Panc1 (cell line): ENCODE measurements at regions not wholly inside any gene's neighbourhood (a gene's known extent, or its start where the extent isn't known, plus 50 kb on each side); places are given as distances from the start of the nearest gene placed in this dataset.

Experiments used
- ATAC-seq: fragments of 200-7000 bp; cut with Tn5 transposase; 2 replicates; pipeline ENCODE4 v1.9.1; 2020; ENCODE audit warnings: mild to moderate bottlenecking, moderate library complexity
- BruUV-seq: library from RNA; stranded (reverse); fragments of 400-500 nt; replicated peaks from 2 replicates; lab custom pipeline; 2021; lab: Mats Ljungman, UMichigan
- CTCF ChIA-PET: fragments of 300-600 bp; sonication (Branson Sonifier 250); formaldehyde crosslinking; loops from one replicate; lab custom pipeline; 2022; ENCODE audit warnings: antibody characterized with exemption; lab: Charles Lee
- POLR2A ChIA-PET: fragments of 300-600 bp; sonication (Branson Sonifier 250); formaldehyde crosslinking; loops from one replicate; lab custom pipeline; 2022; ENCODE audit warnings: antibody characterized with exemption; lab: Charles Lee
- DNase-seq: peaks from one replicate; pipeline ENCODE4 v3.0.0-alpha.2; 2010; ENCODE audit warnings: low read depth, low spot score
- H3K27ac ChIP-seq: 2 replicates; pipeline ENCODE4 v1.5.1; 2011; ENCODE audit warnings: mild to moderate bottlenecking, low read length, inconsistent platforms
- H3K27me3 ChIP-seq: fragments of 200-500 bp; sonication (Bioruptor generic); 2 replicates; pipeline ENCODE4 v1.6.0; 2014; ENCODE audit warnings: low read length, inconsistent platforms; ENCODE audit not compliant: control insufficient read depth, insufficient read depth
- H3K36me3 ChIP-seq: fragments of 200-500 bp; sonication (Bioruptor generic); 2 replicates; pipeline ENCODE4 v1.5.1; 2014; ENCODE audit warnings: inconsistent platforms, mild to moderate bottlenecking, low read length, moderate library complexity; ENCODE audit not compliant: control insufficient read depth, insufficient read depth
- H3K4me1 ChIP-seq: 2 replicates; pipeline ENCODE4 v1.5.1; 2011; ENCODE audit warnings: inconsistent platforms, mild to moderate bottlenecking, low read length, moderate library complexity; ENCODE audit not compliant: control insufficient read depth, insufficient read depth
- H3K4me3 ChIP-seq, 2 experiments: 2 replicates each; pipeline ENCODE4 v1.5.1; 2011 to 2012; ENCODE audit warnings: low read depth in 2 of 2, low read length in 2 of 2, mild to moderate bottlenecking in 2 of 2, inconsistent platforms in 1 of 2, moderate library complexity in 1 of 2
- H3K9me3 ChIP-seq: fragments of 200-500 bp; sonication (Bioruptor generic); 2 replicates; pipeline ENCODE4 v1.5.1; 2014; ENCODE audit warnings: low read depth, mild to moderate bottlenecking, inconsistent platforms, low read length, moderate library complexity; ENCODE audit not compliant: control insufficient read depth, insufficient read depth
- POLR2AphosphoS5 ChIP-seq: IDR thresholded peaks from 2 replicates; pipeline ENCODE4 v1.6.1; 2012; ENCODE audit warnings: mild to moderate bottlenecking, low read depth, low read length, moderate library complexity
- SIN3A ChIP-seq: IDR thresholded peaks from 2 replicates; pipeline ENCODE4 v1.6.1; 2012; ENCODE audit warnings: low read depth, mild to moderate bottlenecking, low read length, moderate library complexity, borderline replicate concordance; ENCODE audit not compliant: insufficient read depth
- TCF7L2 ChIP-seq: IDR thresholded peaks from 2 replicates; pipeline ENCODE4 v1.6.1; 2011; ENCODE audit warnings: mild to moderate bottlenecking, low read depth, low read length, inconsistent platforms
- in situ Hi-C: cut with HindIII; loops from 2 replicates; pipeline ENCODE4 v1.10.0; 2016; ENCODE audit warnings: low sequenced_read_pairs, low pct_unique_long_range_greater_than_20kb
- intact Hi-C: fragments of 100-400 bp; cut with micrococcal nuclease; formaldehyde crosslinking; loops from one replicate; pipeline ENCODE4 v1.10.0; 2022; ENCODE audit not compliant: unreplicated experiment
- TF ChIP-seq, protein P1 (sequence below), 2 experiments: IDR thresholded peaks; 2 replicates each; pipeline ENCODE4 v1.6.1; 2011 to 2012; ENCODE audit warnings: low read depth in 2 of 2, control low read depth in 1 of 2, low read length in 1 of 2, mild to moderate bottlenecking in 1 of 2, moderate library complexity in 1 of 2; ENCODE audit not compliant: insufficient read depth in 1 of 2
- TF ChIP-seq, protein P2 (sequence below): fragments of 450-650 bp; IDR thresholded peaks from 2 replicates; pipeline ENCODE4 v1.5.1; 2017; ENCODE audit warnings: mild to moderate bottlenecking

DNA sequence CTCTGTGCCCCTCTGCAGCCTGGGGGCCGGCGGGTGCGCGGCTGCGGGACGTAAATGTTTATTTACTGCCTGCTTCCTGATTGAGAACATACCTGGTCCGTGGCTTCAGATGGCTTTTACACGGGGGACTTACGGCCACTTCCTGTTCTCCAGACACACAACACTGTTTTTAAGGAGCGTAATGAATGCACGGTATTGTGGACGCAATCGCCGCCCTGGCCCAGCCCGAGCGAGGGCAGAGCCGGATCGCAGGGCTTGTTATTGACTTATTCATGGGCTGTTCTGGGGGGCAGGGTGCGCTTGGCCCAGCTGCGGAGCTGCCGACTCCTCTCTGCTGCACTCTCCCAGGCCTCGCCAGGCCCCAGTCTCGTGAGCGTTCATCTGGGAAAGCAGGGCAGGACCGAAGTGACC is 52.8 kb upstream of the ACTRT2 start:
- Histone ChIP-seq H3K27me3 (no peaks in the 10 kb centered on the region), H3K36me3 (no peaks in the 10 kb centered on the region), H3K4me1 (no peaks in the 10 kb centered on the region), H3K27ac (no peak overlapping the region), H3K4me3 (no peak overlapping the region), H3K9me3 (no peaks in the 10 kb centered on the region)
- ChIA-PET CTCF (no interaction called here), POLR2A (no interaction called here)
- no TSS peak for BruUV-seq
- in situ Hi-C loops = no loop called here
- ATAC-seq (no peak), DNase-seq (no peak)
- TF ChIP-seq POLR2AphosphoS5 (no peak), SIN3A (no peak), TCF7L2 (no peak)
- TF ChIP-seq, protein P1, sequence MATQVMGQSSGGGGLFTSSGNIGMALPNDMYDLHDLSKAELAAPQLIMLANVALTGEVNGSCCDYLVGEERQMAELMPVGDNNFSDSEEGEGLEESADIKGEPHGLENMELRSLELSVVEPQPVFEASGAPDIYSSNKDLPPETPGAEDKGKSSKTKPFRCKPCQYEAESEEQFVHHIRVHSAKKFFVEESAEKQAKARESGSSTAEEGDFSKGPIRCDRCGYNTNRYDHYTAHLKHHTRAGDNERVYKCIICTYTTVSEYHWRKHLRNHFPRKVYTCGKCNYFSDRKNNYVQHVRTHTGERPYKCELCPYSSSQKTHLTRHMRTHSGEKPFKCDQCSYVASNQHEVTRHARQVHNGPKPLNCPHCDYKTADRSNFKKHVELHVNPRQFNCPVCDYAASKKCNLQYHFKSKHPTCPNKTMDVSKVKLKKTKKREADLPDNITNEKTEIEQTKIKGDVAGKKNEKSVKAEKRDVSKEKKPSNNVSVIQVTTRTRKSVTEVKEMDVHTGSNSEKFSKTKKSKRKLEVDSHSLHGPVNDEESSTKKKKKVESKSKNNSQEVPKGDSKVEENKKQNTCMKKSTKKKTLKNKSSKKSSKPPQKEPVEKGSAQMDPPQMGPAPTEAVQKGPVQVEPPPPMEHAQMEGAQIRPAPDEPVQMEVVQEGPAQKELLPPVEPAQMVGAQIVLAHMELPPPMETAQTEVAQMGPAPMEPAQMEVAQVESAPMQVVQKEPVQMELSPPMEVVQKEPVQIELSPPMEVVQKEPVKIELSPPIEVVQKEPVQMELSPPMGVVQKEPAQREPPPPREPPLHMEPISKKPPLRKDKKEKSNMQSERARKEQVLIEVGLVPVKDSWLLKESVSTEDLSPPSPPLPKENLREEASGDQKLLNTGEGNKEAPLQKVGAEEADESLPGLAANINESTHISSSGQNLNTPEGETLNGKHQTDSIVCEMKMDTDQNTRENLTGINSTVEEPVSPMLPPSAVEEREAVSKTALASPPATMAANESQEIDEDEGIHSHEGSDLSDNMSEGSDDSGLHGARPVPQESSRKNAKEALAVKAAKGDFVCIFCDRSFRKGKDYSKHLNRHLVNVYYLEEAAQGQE (IDR thresholded peaks at IDR 0.05; ENCODE audit: insufficient read depth in 1 of 2, low read depth in 2 of 2, low read length in 1 of 2) = no peak
- TF ChIP-seq, protein P2, sequence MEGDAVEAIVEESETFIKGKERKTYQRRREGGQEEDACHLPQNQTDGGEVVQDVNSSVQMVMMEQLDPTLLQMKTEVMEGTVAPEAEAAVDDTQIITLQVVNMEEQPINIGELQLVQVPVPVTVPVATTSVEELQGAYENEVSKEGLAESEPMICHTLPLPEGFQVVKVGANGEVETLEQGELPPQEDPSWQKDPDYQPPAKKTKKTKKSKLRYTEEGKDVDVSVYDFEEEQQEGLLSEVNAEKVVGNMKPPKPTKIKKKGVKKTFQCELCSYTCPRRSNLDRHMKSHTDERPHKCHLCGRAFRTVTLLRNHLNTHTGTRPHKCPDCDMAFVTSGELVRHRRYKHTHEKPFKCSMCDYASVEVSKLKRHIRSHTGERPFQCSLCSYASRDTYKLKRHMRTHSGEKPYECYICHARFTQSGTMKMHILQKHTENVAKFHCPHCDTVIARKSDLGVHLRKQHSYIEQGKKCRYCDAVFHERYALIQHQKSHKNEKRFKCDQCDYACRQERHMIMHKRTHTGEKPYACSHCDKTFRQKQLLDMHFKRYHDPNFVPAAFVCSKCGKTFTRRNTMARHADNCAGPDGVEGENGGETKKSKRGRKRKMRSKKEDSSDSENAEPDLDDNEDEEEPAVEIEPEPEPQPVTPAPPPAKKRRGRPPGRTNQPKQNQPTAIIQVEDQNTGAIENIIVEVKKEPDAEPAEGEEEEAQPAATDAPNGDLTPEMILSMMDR = no peak
- intact Hi-C loops = no loop called here

DNA sequence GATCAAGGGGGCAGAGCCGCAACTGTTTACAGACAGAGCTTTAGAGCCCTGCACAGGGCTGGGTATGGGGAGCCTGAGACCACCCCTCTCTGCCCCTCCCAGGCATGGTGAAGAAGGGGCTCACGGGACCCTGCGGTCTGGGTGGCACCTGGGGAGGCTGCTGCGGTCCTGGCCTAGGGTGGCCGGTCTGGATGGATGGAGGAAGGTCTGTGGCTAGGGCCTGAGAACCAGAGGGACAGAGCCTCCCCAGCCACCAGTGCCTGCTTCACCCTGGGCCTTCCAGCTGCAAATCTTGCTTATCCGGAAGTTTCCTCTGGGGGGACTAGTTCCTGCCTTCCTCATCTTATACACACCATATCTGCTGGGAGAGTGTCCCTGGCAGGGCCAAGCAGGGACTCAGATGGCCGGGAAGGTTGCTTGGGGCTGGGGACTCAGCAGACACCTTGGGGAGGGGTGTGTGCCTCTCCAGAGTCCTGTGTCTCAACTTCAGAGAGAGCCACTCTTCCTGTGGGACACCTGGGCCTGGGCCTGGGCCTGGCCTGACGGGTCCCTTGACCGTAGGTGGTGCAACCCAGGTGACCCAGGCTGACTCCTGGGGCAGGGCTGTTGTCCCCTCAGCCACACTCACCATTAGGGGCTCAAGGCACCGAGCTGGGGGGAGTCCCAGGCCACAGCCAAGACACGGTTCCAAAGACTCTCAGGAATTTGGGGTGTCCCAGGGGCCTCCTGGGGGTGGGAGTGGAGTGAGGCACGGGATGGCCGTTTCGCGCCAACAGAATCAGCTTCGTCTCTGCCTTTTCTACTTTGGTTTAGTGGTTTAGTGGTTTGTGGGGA is 52.0 kb upstream of the ACTRT2 start:
- BruUV-seq = no TSS peak
- in situ Hi-C loops = no loop called here
- H3K27ac ChIP-seq = no peak overlapping the region
- no peaks in the 10 kb centered on the region for H3K4me1 ChIP-seq
- no peaks in the 10 kb centered on the region for H3K36me3 ChIP-seq
- ChIA-PET CTCF (no interaction called here), POLR2A (no interaction called here)
- TF ChIP-seq, protein P1 (IDR thresholded peaks at IDR 0.05; ENCODE audit: insufficient read depth in 1 of 2, low read depth in 2 of 2, low read length in 1 of 2) = no peak
- TF ChIP-seq SIN3A (no peak), POLR2AphosphoS5 (no peak), TCF7L2 (no peak)
- TF ChIP-seq, protein P2 = no peak
- no peak for ATAC-seq
- no peaks in the 10 kb centered on the region for H3K9me3 ChIP-seq
- intact Hi-C loops = no loop called here
- no peaks in the 10 kb centered on the region for H3K27me3 ChIP-seq
- no peak for DNase-seq
- H3K4me3 ChIP-seq = no peak overlapping the region
